ENCODE measurements at regions not wholly inside any gene's neighbourhood (a gene's known extent, or its start where the extent isn't known, plus 50 kb on each side); places are given as distances from the start of the nearest gene placed in this dataset.
"Not testable (repeated sequence)": the region's sequence is repeated elsewhere in the genome, so short reads cannot be mapped to it uniquely, and the experiment has no call there.

GRCh38 chr7:150042281-150042680 lies 168.5 kb downstream of the ATP6V0E2 start:
- not testable (repeated sequence) for TF ChIP-seq CTCF (IDR thresholded peaks at IDR 0.05); POLR2AphosphoS5 (IDR thresholded peaks at IDR 0.05; ENCODE audit: low read depth, low read length); SIN3A (IDR thresholded peaks at IDR 0.05; ENCODE audit: borderline replicate concordance, insufficient read depth, low read depth, low read length)

Measured in Panc1 (cell line).